ENCODE measurements at regions not wholly inside any gene's neighbourhood (a gene's known extent, or its start where the extent isn't known, plus 50 kb on each side); places are given as distances from the start of the nearest gene placed in this dataset.

- Histone ChIP-seq H3K9ac (ENCODE audit: control insufficient read depth, extremely low read depth, insufficient read depth, low read length) (no peak overlapping the region), H2AFZ (ENCODE audit: control insufficient read depth, low read length) (no peak overlapping the region), H3K79me2 (ENCODE audit: control insufficient read depth, insufficient read depth, low read length) (no peaks in the 10 kb centered on the region), H3K9me1 (ENCODE audit: control insufficient read depth, extremely low read depth, insufficient read depth, low read length) (no peaks in the 10 kb centered on the region), H3K27me3 (ENCODE audit: control insufficient read depth, extremely low read depth, insufficient read depth, low read length) (no peaks in the 10 kb centered on the region), H3K9me3 (ENCODE audit: control insufficient read depth, low read depth, low read length) (no peaks in the 10 kb centered on the region), H3K4me3 (ENCODE audit: control insufficient read depth in 2 of 3, extremely low read depth in 1 of 3, insufficient read depth in 2 of 3, low read depth in 1 of 3, low read length in 3 of 3) (no peak overlapping the region), H3K36me3 (ENCODE audit: control insufficient read depth in 2 of 2, extremely low read depth in 1 of 2, insufficient read depth in 2 of 2, low read length in 2 of 2) (no peaks in the 10 kb centered on the region), H3K4me1 (ENCODE audit: control insufficient read depth, extremely low read depth, insufficient read depth, low read length) (no peaks in the 10 kb centered on the region), H4K20me1 (ENCODE audit: control insufficient read depth, extremely low read depth, insufficient read depth, low read length) (no peaks in the 10 kb centered on the region), H3K4me2 (ENCODE audit: control insufficient read depth, extremely low read depth, insufficient read depth, low read depth, low read length) (no peak overlapping the region), H3K27ac (ENCODE audit: control insufficient read depth, insufficient read depth, low read length) (no peak overlapping the region)
- DNase-seq (ENCODE audit: low read depth, low spot score) (no peak), FAIRE-seq (no peak)
- TF ChIP-seq EZH2 (IDR thresholded peaks at IDR 0.05; ENCODE audit: low read length) (no peak), CTCF (optimal IDR thresholded peaks at IDR 0.05 in 1 of 3, IDR thresholded peaks at IDR 0.05 in 1 of 3, conservative IDR thresholded peaks at IDR 0.05 in 1 of 3; ENCODE audit: extremely low read depth in 1 of 3, insufficient read depth in 2 of 3, low read length in 3 of 3) (no peak)
- dilution Hi-C loops (cut with MboI; ENCODE audit: extremely low pct_ligation_motif_present, low sequenced_read_pairs) = no loop called here
These were observed 551.9 kb upstream of the GOLIM4 start for GRCh38 chr3:168647582-168647981.

GRCh38 chr3:168645180-168645579 lies 549.5 kb upstream of the GOLIM4 start:
- no peaks in the 10 kb centered on the region for H3K4me1 ChIP-seq (ENCODE audit: control insufficient read depth, extremely low read depth, insufficient read depth, low read length)
- no peak overlapping the region for H2AFZ ChIP-seq (ENCODE audit: control insufficient read depth, low read length)
- dilution Hi-C loops (cut with MboI; ENCODE audit: extremely low pct_ligation_motif_present, low sequenced_read_pairs) = no loop called here
- no peaks in the 10 kb centered on the region for H3K9me1 ChIP-seq (ENCODE audit: control insufficient read depth, extremely low read depth, insufficient read depth, low read length)
- H4K20me1 ChIP-seq (ENCODE audit: control insufficient read depth, extremely low read depth, insufficient read depth, low read length) = no peaks in the 10 kb centered on the region
- H3K27me3 ChIP-seq (ENCODE audit: control insufficient read depth, extremely low read depth, insufficient read depth, low read length) = no peaks in the 10 kb centered on the region
- H3K36me3 ChIP-seq (ENCODE audit: control insufficient read depth in 2 of 2, extremely low read depth in 1 of 2, insufficient read depth in 2 of 2, low read length in 2 of 2) = no peaks in the 10 kb centered on the region
- no peaks in the 10 kb centered on the region for H3K9me3 ChIP-seq (ENCODE audit: control insufficient read depth, low read depth, low read length)
- H3K9ac ChIP-seq (ENCODE audit: control insufficient read depth, extremely low read depth, insufficient read depth, low read length) = no peak overlapping the region
- H3K4me3 ChIP-seq (ENCODE audit: control insufficient read depth in 2 of 3, extremely low read depth in 1 of 3, insufficient read depth in 2 of 3, low read depth in 1 of 3, low read length in 3 of 3) = no peak overlapping the region
- H3K79me2 ChIP-seq (ENCODE audit: control insufficient read depth, insufficient read depth, low read length) = no peaks in the 10 kb centered on the region
- FAIRE-seq (no peak), DNase-seq (ENCODE audit: low read depth, low spot score) (no peak)
- no peak overlapping the region for H3K27ac ChIP-seq (ENCODE audit: control insufficient read depth, insufficient read depth, low read length)
- no peak for TF ChIP-seq EZH2 (IDR thresholded peaks at IDR 0.05; ENCODE audit: low read length)
- no peak for TF ChIP-seq CTCF (optimal IDR thresholded peaks at IDR 0.05 in 1 of 3, IDR thresholded peaks at IDR 0.05 in 1 of 3, conservative IDR thresholded peaks at IDR 0.05 in 1 of 3; ENCODE audit: extremely low read depth in 1 of 3, insufficient read depth in 2 of 3, low read length in 3 of 3)
- H3K4me2 ChIP-seq (ENCODE audit: control insufficient read depth, extremely low read depth, insufficient read depth, low read depth, low read length) = no peak overlapping the region

Data from keratinocyte (primary cell).